ENCODE measurements at regions not wholly inside any gene's neighbourhood (a gene's known extent, or its start where the extent isn't known, plus 50 kb on each side); places are given as distances from the start of the nearest gene placed in this dataset.
"Not testable (repeated sequence)": the region's sequence is repeated elsewhere in the genome, so short reads cannot be mapped to it uniquely, and the experiment has no call there.

GRCh38 chr14:38616959-38617358, 361.1 kb upstream of the CLEC14A start:
- H3K4me3 ChIP-seq (ENCODE audit: low read depth, low read length): no peak overlapping the region
- TF ChIP-seq, protein P1, sequence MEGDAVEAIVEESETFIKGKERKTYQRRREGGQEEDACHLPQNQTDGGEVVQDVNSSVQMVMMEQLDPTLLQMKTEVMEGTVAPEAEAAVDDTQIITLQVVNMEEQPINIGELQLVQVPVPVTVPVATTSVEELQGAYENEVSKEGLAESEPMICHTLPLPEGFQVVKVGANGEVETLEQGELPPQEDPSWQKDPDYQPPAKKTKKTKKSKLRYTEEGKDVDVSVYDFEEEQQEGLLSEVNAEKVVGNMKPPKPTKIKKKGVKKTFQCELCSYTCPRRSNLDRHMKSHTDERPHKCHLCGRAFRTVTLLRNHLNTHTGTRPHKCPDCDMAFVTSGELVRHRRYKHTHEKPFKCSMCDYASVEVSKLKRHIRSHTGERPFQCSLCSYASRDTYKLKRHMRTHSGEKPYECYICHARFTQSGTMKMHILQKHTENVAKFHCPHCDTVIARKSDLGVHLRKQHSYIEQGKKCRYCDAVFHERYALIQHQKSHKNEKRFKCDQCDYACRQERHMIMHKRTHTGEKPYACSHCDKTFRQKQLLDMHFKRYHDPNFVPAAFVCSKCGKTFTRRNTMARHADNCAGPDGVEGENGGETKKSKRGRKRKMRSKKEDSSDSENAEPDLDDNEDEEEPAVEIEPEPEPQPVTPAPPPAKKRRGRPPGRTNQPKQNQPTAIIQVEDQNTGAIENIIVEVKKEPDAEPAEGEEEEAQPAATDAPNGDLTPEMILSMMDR (conservative IDR thresholded peaks at IDR 0.05; ENCODE audit: low read depth, low read length): no peak
- no peak for DNase-seq (ENCODE audit: low read depth)

- H3K4me3 ChIP-seq (ENCODE audit: low read depth, low read length): no peak overlapping the region
- TF ChIP-seq, protein P1 (conservative IDR thresholded peaks at IDR 0.05; ENCODE audit: low read depth, low read length): no peak
- DNase-seq (ENCODE audit: low read depth): no peak
Observed at GRCh38 chr14:38611928-38612327, 356.0 kb upstream of the CLEC14A start.

DNA sequence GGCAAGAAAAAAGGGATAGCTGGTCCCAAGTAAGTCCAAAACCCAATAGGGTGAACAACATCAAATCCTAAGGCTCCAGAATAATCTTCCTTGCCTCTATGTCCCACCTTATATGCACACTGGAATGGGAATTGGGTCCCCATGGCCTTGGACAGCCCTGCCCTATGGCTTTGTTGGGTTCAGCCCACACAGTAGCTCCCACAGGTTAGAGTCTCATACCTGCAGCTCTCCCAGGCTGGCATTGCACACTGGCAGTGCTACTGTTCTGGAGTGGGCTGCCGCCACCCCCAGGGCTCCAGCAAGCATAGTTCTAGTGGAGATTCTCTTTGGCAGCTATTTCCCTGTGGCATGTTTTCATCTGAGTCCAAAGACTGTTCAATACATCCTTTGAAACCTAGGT, 352.4 kb upstream of the CLEC14A start:
- no peak overlapping the region for H3K4me3 ChIP-seq (ENCODE audit: low read depth, low read length)
- DNase-seq (ENCODE audit: low read depth): no peak
- TF ChIP-seq, protein P1 (conservative IDR thresholded peaks at IDR 0.05; ENCODE audit: low read depth, low read length): no peak

- TF ChIP-seq, protein P1 (conservative IDR thresholded peaks at IDR 0.05; ENCODE audit: low read depth, low read length): peak; percentile 5
- no peak for DNase-seq (ENCODE audit: low read depth)
- no peak overlapping the region for H3K4me3 ChIP-seq (ENCODE audit: low read depth, low read length)
Observed at GRCh38 chr14:38605193-38606114, 349.6 kb upstream of the CLEC14A start.

DNA sequence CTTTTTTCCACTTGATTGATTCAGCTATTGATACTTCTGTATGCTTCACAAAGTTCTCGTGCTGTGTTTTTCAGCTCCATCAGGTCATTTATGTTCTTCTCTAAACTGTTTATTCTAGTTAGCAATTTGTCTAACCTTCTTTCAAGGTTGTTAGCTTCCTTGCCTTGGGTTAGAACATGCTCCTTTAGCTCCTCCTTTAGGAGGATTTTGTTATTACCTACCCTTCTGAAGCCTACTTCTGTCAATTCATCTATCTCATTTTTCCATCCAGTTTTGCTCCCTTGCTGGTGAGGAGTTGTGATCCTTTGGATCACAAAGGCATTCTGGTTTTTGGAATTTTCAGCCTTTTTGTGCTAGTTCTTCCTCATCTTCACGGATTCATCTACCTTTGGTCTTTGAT, 344.7 kb upstream of the CLEC14A start:
- H3K4me3 ChIP-seq (ENCODE audit: low read depth, low read length); DNase-seq (ENCODE audit: low read depth): not testable (repeated sequence)

GRCh38 chr14:38593476-38593875, 337.6 kb upstream of the CLEC14A start:
- TF ChIP-seq, protein P1 (conservative IDR thresholded peaks at IDR 0.05; ENCODE audit: low read depth, low read length): no peak
- DNase-seq (ENCODE audit: low read depth): no peak
- H3K4me3 ChIP-seq (ENCODE audit: low read depth, low read length): no peak overlapping the region

- no peak overlapping the region for H3K4me3 ChIP-seq (ENCODE audit: low read depth, low read length)
- DNase-seq (ENCODE audit: low read depth): no peak
- TF ChIP-seq, protein P1 (conservative IDR thresholded peaks at IDR 0.05; ENCODE audit: low read depth, low read length): no peak
Observed at GRCh38 chr14:38592764-38593442, 337.0 kb upstream of the CLEC14A start.

All from epithelial cell of proximal tubule (primary cell).